Calu3 (cell line): ENCODE measurements at regions not wholly inside any gene's neighbourhood (a gene's known extent, or its start where the extent isn't known, plus 50 kb on each side); places are given as distances from the start of the nearest gene placed in this dataset.

Experiments
- BruUV-seq: library from RNA; stranded (reverse); fragments of 400-500 nt; replicated peaks from 2 replicates; lab custom pipeline; 2021; lab: Mats Ljungman, UMichigan
- CTCF ChIA-PET: fragments of 300-600 bp; sonication (Branson Sonifier 250); formaldehyde crosslinking; loops from one replicate; lab custom pipeline; 2022; ENCODE audit warnings: antibody characterized with exemption; lab: Charles Lee
- DNase-seq: peaks from one replicate; pipeline ENCODE4 v3.0.0; 2022
- H3K27ac Mint-ChIP-seq: one replicate; pipeline ENCODE4 v1.8.0; 2022; ENCODE audit warnings: mixed read lengths; ENCODE audit not compliant: unreplicated experiment
- H3K27me3 Mint-ChIP-seq: one replicate; pipeline ENCODE4 v1.8.0; 2022; ENCODE audit warnings: mixed read lengths; ENCODE audit not compliant: unreplicated experiment
- H3K36me3 Mint-ChIP-seq: one replicate; pipeline ENCODE4 v1.8.0; 2022; ENCODE audit warnings: mild to moderate bottlenecking, moderate library complexity, mixed read lengths; ENCODE audit not compliant: insufficient read depth, unreplicated experiment
- H3K4me1 Mint-ChIP-seq: one replicate; pipeline ENCODE4 v1.8.0; 2022; ENCODE audit warnings: mild to moderate bottlenecking, low read depth, mixed read lengths; ENCODE audit not compliant: unreplicated experiment
- H3K4me3 Mint-ChIP-seq: one replicate; pipeline ENCODE4 v1.8.0; 2022; ENCODE audit warnings: mild to moderate bottlenecking, low read depth, moderate library complexity, mixed read lengths; ENCODE audit not compliant: unreplicated experiment
- H3K9me3 Mint-ChIP-seq: one replicate; pipeline ENCODE4 v1.8.0; 2022; ENCODE audit warnings: low read depth, mixed read lengths; ENCODE audit not compliant: unreplicated experiment
- intact Hi-C: fragments of 100-400 bp; cut with micrococcal nuclease; formaldehyde crosslinking; loops from one replicate; pipeline ENCODE4 v1.10.0; 2022; ENCODE audit not compliant: unreplicated experiment
- TF ChIP-seq, protein P1 (sequence below): fragments of 200-600 bp; IDR thresholded peaks from one replicate; pipeline ENCODE4 v1.8.0; 2022; ENCODE audit warnings: antibody characterized with exemption; ENCODE audit not compliant: unreplicated experiment

DNA sequence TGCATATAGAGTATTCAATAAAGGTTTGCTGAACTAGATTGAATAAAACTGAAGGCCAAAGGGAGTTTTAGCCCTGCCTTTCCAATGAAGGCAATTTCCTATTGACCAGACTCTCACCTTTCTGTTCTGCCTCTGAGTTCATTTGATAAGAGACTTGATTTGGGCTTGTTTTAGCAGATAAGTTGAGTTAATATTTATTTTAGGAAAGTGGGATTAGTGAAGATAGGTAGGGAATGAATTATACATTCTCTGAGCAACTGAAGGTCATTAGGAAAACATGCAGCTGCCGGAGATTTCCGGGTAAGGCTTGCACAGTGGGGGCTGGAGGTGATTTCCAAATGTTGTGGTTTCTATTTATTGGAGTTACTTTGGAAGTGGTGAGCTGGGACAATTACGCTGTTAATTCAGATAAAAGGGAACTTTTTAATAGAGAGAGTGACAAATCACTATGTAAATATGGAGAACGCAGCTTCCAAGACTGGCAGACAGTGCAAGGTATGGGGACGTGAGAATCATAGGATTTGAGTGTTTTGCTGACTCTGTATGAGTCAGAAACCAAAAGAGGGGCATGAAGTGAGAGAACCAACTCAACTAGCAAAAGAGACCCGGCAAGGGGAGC, 553.6 kb upstream of the BOD1L1 start:
- Mint-ChIP-seq H3K27ac (peak overlapping the region; percentile 18), H3K4me3 (peak overlapping the region; percentile 20), H3K4me1 (peaks cover 34% of the 10 kb centered on the region), H3K27me3 (no peaks in the 10 kb centered on the region), H3K9me3 (no peaks in the 10 kb centered on the region), H3K36me3 (no peaks in the 10 kb centered on the region)
- intact Hi-C loops: no loop called here
- TF ChIP-seq, protein P1, sequence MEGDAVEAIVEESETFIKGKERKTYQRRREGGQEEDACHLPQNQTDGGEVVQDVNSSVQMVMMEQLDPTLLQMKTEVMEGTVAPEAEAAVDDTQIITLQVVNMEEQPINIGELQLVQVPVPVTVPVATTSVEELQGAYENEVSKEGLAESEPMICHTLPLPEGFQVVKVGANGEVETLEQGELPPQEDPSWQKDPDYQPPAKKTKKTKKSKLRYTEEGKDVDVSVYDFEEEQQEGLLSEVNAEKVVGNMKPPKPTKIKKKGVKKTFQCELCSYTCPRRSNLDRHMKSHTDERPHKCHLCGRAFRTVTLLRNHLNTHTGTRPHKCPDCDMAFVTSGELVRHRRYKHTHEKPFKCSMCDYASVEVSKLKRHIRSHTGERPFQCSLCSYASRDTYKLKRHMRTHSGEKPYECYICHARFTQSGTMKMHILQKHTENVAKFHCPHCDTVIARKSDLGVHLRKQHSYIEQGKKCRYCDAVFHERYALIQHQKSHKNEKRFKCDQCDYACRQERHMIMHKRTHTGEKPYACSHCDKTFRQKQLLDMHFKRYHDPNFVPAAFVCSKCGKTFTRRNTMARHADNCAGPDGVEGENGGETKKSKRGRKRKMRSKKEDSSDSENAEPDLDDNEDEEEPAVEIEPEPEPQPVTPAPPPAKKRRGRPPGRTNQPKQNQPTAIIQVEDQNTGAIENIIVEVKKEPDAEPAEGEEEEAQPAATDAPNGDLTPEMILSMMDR: no peak
- DNase-seq: peak; percentile 1
- CTCF ChIA-PET: no interaction called here
- no TSS peak for BruUV-seq

DNA sequence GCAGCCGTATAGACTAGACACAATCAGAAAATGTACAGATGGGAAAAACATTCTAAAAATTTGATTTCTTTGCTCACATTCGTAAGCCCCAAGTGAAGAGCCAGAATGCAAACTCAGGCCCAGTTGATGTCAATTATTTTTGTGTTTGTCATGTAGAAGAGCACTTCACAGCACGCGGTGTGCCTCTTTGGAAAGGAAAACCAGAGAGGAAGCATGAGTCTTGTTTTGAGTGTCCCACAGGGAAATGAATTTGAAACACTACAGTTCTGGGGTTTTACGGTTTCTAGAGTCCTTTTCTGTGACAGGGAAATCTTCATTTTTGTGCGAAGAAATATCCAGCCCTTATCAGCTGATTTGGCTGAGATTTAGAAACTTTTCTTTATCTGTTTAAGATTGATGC, 554.6 kb upstream of the BOD1L1 start:
- no TSS peak for BruUV-seq
- Mint-ChIP-seq H3K36me3 (no peaks in the 10 kb centered on the region), H3K9me3 (no peaks in the 10 kb centered on the region), H3K4me3 (no peak overlapping the region), H3K4me1 (peaks cover 31% of the 10 kb centered on the region), H3K27me3 (no peaks in the 10 kb centered on the region), H3K27ac (no peak overlapping the region)
- no peak for DNase-seq
- CTCF ChIA-PET: no interaction called here
- intact Hi-C loops: no loop called here
- TF ChIP-seq, protein P1: no peak

DNA sequence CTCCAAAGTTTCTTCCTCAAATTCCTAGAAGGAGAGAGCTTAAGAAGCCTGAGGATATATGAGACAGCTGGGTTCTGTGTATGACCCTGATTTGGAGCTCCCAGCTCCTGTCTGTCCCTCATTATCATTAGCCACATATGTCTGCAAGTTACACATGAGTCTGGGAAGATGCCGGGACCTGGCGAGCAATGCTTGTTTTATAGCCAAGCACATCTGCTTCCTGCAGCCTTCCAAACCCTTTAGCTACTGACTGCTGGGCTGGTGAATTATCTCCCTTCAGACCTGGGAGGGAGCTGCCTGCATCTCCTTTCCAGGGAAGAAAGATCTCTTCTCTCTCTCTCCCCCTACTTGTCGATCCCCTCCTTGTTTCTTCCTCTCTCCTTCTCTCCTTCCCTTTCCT, 556.7 kb upstream of the BOD1L1 start:
- Mint-ChIP-seq H3K27me3 (no peaks in the 10 kb centered on the region), H3K4me3 (no peak overlapping the region), H3K4me1 (peaks cover 16% of the 10 kb centered on the region), H3K27ac (no peak overlapping the region), H3K36me3 (no peaks in the 10 kb centered on the region), H3K9me3 (no peaks in the 10 kb centered on the region)
- TF ChIP-seq, protein P1: no peak
- intact Hi-C loops: no loop called here
- no TSS peak for BruUV-seq
- DNase-seq: no peak
- CTCF ChIA-PET: no interaction called here

DNA sequence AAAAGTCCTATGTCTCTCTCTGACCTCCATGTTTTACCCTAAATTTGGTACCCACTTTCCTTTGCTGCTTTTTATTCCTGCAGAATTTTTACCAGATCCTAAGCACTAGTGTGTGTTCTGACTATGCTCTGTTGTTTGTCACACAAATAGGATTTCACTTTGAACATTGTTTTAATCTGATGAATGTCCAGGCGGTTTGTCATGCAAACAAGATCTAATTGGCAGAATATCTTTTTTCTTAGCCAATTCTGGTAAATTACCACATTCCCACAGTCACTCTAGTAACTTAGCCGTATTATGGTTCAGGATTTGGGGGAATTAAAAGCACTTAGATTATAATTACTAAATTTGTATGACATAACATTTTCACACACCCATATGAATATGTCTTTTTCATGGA, 557.2 kb upstream of the BOD1L1 start:
- Mint-ChIP-seq H3K9me3 (no peaks in the 10 kb centered on the region), H3K27me3 (no peaks in the 10 kb centered on the region), H3K4me1 (peaks cover 16% of the 10 kb centered on the region), H3K4me3 (no peak overlapping the region), H3K36me3 (no peaks in the 10 kb centered on the region), H3K27ac (no peak overlapping the region)
- BruUV-seq: no TSS peak
- intact Hi-C loops: no loop called here
- DNase-seq: no peak
- TF ChIP-seq, protein P1: no peak
- CTCF ChIA-PET: no interaction called here
